GM19452 (cell line): ENCODE measurements at regions not wholly inside any gene's neighbourhood (a gene's known extent, or its start where the extent isn't known, plus 50 kb on each side); places are given as distances from the start of the nearest gene placed in this dataset.
"Not testable (repeated sequence)": the region's sequence is repeated elsewhere in the genome, so short reads cannot be mapped to it uniquely, and the experiment has no call there.

Experiments used
- ATAC-seq: cut with Tn5 transposase; IDR thresholded peaks from one replicate; pipeline ENCODE4 v1.9.1; 2021; ENCODE audit not compliant: unreplicated experiment

GRCh38 chr6:23826572-23826971 is 299.4 kb upstream of the NRSN1 start:
- ATAC-seq: no peak

GRCh38 chr6:23828861-23829260 is 297.2 kb upstream of the NRSN1 start:
- no peak for ATAC-seq

- ATAC-seq: no peak
These were observed 284.9 kb upstream of the NRSN1 start for GRCh38 chr6:23841116-23841515.

GRCh38 chr6:23842760-23843159 is 283.3 kb upstream of the NRSN1 start:
- ATAC-seq: no peak

GRCh38 chr6:23851522-23851921 is 274.5 kb upstream of the NRSN1 start:
- no peak for ATAC-seq

GRCh38 chr6:23853566-23854133 is 272.4 kb upstream of the NRSN1 start:
- ATAC-seq: not testable (repeated sequence)

- ATAC-seq: not testable (repeated sequence)
These were observed 271.9 kb upstream of the NRSN1 start for GRCh38 chr6:23854154-23854553.

- no peak for ATAC-seq
These were observed 270.4 kb upstream of the NRSN1 start for GRCh38 chr6:23855497-23856116.

GRCh38 chr6:23870496-23870895 is 255.5 kb upstream of the NRSN1 start:
- no peak for ATAC-seq

- ATAC-seq: no peak
These were observed 252.9 kb upstream of the NRSN1 start for GRCh38 chr6:23873161-23873560.

GRCh38 chr6:23875006-23875405 is 251.0 kb upstream of the NRSN1 start:
- ATAC-seq: no peak

GRCh38 chr6:23879816-23880215 is 246.2 kb upstream of the NRSN1 start:
- no peak for ATAC-seq

- ATAC-seq: no peak
These were observed 235.3 kb upstream of the NRSN1 start for GRCh38 chr6:23890543-23891227.

GRCh38 chr6:23905133-23905815 is 220.7 kb upstream of the NRSN1 start:
- ATAC-seq: no peak

- no peak for ATAC-seq
These were observed 215.6 kb upstream of the NRSN1 start for GRCh38 chr6:23910420-23910819.

- ATAC-seq: no peak
These were observed 198.1 kb upstream of the NRSN1 start for GRCh38 chr6:23927935-23928334.

GRCh38 chr6:23929201-23929600 is 196.8 kb upstream of the NRSN1 start:
- ATAC-seq: no peak

GRCh38 chr6:23940466-23940865 is 185.5 kb upstream of the NRSN1 start:
- ATAC-seq: no peak

GRCh38 chr6:23951691-23952090 is 174.3 kb upstream of the NRSN1 start:
- ATAC-seq: no peak

GRCh38 chr6:23952245-23952644 is 173.8 kb upstream of the NRSN1 start:
- no peak for ATAC-seq

- ATAC-seq: no peak
These were observed 172.0 kb upstream of the NRSN1 start for GRCh38 chr6:23953976-23954375.

- ATAC-seq: no peak
These were observed 169.0 kb upstream of the NRSN1 start for GRCh38 chr6:23957017-23957416.
